AG08396 (cell line): ENCODE measurements at regions not wholly inside any gene's neighbourhood (a gene's known extent, or its start where the extent isn't known, plus 50 kb on each side); places are given as distances from the start of the nearest gene placed in this dataset.
"Not testable (repeated sequence)": the region's sequence is repeated elsewhere in the genome, so short reads cannot be mapped to it uniquely, and the experiment has no call there.

Experiments
- DNase-seq: peaks from one replicate; pipeline ENCODE4 v3.0.0; 2012; ENCODE audit warnings: low spot score, mixed read lengths

- DNase-seq: no peak
Observed at GRCh38 chr6:141877275-141877983, 255.3 kb upstream of the GJE1 start.

- no peak for DNase-seq
Observed at GRCh38 chr6:141874930-141875602, 257.7 kb upstream of the GJE1 start.

- not testable (repeated sequence) for DNase-seq
Observed at GRCh38 chr6:141869509-141869908, 263.2 kb upstream of the GJE1 start.

- DNase-seq: no peak
Observed at GRCh38 chr6:141867767-141868166, 265.0 kb upstream of the GJE1 start.

GRCh38 chr6:141866731-141867497 is 265.8 kb upstream of the GJE1 start:
- DNase-seq: no peak

- DNase-seq: no peak
Observed at GRCh38 chr6:141851063-141851462, 281.7 kb upstream of the GJE1 start.

- DNase-seq: no peak
Observed at GRCh38 chr6:141848029-141848890, 284.5 kb upstream of the GJE1 start.

GRCh38 chr6:141846639-141847038 is 286.1 kb upstream of the GJE1 start:
- no peak for DNase-seq

GRCh38 chr6:141843178-141843834 is 289.4 kb upstream of the GJE1 start:
- no peak for DNase-seq

GRCh38 chr6:141833001-141833655 is 299.6 kb upstream of the GJE1 start:
- DNase-seq: no peak

- no peak for DNase-seq
Observed at GRCh38 chr6:141830530-141830929, 302.2 kb upstream of the GJE1 start.

- no peak for DNase-seq
Observed at GRCh38 chr6:141829566-141830360, 303.0 kb upstream of the GJE1 start.

- no peak for DNase-seq
Observed at GRCh38 chr6:141824350-141824749, 308.4 kb upstream of the GJE1 start.

- DNase-seq: not testable (repeated sequence)
Observed at GRCh38 chr6:141815039-141815438, 317.7 kb upstream of the GJE1 start.

- peak; percentile 6 for DNase-seq
Observed at GRCh38 chr6:141809901-141810300, 322.8 kb upstream of the GJE1 start.

- DNase-seq: no peak
Observed at GRCh38 chr6:141808662-141809061, 324.1 kb upstream of the GJE1 start.

GRCh38 chr6:141800973-141801372 is 331.8 kb upstream of the GJE1 start:
- DNase-seq: not testable (repeated sequence)

GRCh38 chr6:141790921-141791320 is 341.8 kb upstream of the GJE1 start:
- no peak for DNase-seq

GRCh38 chr6:141788096-141788495 is 344.6 kb upstream of the GJE1 start:
- DNase-seq: no peak

GRCh38 chr6:141783585-141783984 is 349.1 kb upstream of the GJE1 start:
- no peak for DNase-seq
